HCT116 (cell line): ENCODE measurements at regions not wholly inside any gene's neighbourhood (a gene's known extent, or its start where the extent isn't known, plus 50 kb on each side); places are given as distances from the start of the nearest gene placed in this dataset.

Experiments
- POLR2A ChIP-seq: IDR thresholded peaks from 2 replicates; pipeline ENCODE4 v1.7.0; 2011; ENCODE audit warnings: borderline replicate concordance; ENCODE audit not compliant: insufficient read depth, insufficient read length; ENCODE audit errors: extremely low read depth
- POLR2AphosphoS5 ChIP-seq: IDR thresholded peaks from 2 replicates; pipeline ENCODE4 v1.6.1; 2011; ENCODE audit warnings: mild to moderate bottlenecking, low read depth, low read length, moderate library complexity
- SP1 ChIP-seq: IDR thresholded peaks from 2 replicates; pipeline ENCODE4 v1.6.1; 2012; ENCODE audit warnings: low read depth
- TCF7L2 ChIP-seq: IDR thresholded peaks from 2 replicates; pipeline ENCODE4 v1.7.0; 2011; ENCODE audit warnings: borderline replicate concordance, inconsistent platforms; ENCODE audit not compliant: insufficient read depth, insufficient read length; ENCODE audit errors: extremely low read depth
- ZBTB33 ChIP-seq: IDR thresholded peaks from 2 replicates; pipeline ENCODE4 v1.6.1; 2011; ENCODE audit warnings: mild to moderate bottlenecking, low read length, moderate library complexity; ENCODE audit not compliant: insufficient replicate concordance; ENCODE audit errors: extremely low read depth
- TF ChIP-seq, protein P1 (sequence below), 3 experiments: fragments of 200-600 bp in 1 of 3; sonication (generic) in 1 of 3; IDR thresholded peaks in 2 of 3; conservative IDR thresholded peaks in 1 of 3; 2 replicates each; pipeline ENCODE4 v1.5.1; 2012 to 2017; ENCODE audit warnings: low read depth in 2 of 3, low read length in 2 of 3, antibody characterized with exemption in 1 of 3, borderline replicate concordance in 1 of 3, control low read depth in 1 of 3, mild to moderate bottlenecking in 1 of 3, mixed read lengths in 1 of 3, mixed run types in 1 of 3, moderate library complexity in 1 of 3; ENCODE audit not compliant: insufficient read depth in 1 of 3

DNA sequence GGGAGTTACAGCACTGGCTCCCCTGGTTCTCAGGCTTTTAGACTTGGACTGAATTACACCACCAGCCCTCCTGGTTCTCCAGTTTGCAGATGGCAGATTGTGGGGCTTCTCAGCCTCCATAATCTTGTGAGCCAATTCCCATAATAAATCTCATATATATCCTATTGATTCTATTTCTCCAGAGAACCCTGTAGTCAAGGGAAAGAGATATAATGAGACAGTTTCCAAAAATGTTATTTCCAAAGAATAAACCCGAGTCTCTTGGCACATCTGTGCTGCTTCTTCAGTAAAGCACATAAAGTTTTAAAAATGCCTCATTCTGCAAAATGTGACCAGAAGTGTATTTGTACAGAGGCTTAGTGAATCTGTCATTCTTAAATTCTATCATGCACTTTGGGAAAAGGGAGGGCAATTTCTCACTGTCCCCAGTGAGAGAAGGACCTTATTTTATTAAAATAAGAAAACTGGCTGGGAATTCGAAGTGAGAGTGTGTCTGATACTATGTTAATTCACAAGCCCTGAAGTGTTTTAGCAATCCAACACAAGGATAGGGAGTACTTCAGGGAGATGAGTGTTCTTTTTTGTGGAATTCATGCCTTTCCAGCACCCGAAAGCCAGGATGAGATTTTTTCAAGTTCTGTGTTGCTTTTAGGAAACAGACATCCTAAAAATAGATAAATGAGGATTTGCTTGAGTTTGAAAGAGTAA, 282.4 kb upstream of the CHAC2 start:
- TF ChIP-seq, protein P1, sequence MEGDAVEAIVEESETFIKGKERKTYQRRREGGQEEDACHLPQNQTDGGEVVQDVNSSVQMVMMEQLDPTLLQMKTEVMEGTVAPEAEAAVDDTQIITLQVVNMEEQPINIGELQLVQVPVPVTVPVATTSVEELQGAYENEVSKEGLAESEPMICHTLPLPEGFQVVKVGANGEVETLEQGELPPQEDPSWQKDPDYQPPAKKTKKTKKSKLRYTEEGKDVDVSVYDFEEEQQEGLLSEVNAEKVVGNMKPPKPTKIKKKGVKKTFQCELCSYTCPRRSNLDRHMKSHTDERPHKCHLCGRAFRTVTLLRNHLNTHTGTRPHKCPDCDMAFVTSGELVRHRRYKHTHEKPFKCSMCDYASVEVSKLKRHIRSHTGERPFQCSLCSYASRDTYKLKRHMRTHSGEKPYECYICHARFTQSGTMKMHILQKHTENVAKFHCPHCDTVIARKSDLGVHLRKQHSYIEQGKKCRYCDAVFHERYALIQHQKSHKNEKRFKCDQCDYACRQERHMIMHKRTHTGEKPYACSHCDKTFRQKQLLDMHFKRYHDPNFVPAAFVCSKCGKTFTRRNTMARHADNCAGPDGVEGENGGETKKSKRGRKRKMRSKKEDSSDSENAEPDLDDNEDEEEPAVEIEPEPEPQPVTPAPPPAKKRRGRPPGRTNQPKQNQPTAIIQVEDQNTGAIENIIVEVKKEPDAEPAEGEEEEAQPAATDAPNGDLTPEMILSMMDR (IDR thresholded peaks at IDR 0.05 in 2 of 3, conservative IDR thresholded peaks at IDR 0.05 in 1 of 3; ENCODE audit: borderline replicate concordance in 1 of 3, insufficient read depth in 1 of 3, low read depth in 2 of 3, low read length in 2 of 3): no peak
- TF ChIP-seq POLR2A (no peak), POLR2AphosphoS5 (no peak), TCF7L2 (no peak), SP1 (no peak), ZBTB33 (no peak)
